CD4-positive, alpha-beta T cell treated with Interleukin-4 for 1 hour (primary cell): ENCODE measurements at regions not wholly inside any gene's neighbourhood (a gene's known extent, or its start where the extent isn't known, plus 50 kb on each side); places are given as distances from the start of the nearest gene placed in this dataset.
"Not testable (repeated sequence)": the region's sequence is repeated elsewhere in the genome, so short reads cannot be mapped to it uniquely, and the experiment has no call there.

Source experiments
- DNase-seq, 2 donors: peaks; one replicate each; pipeline ENCODE4 v3.0.0-alpha.2; 2020 to 2022

- no peak for DNase-seq
Measured at GRCh38 chr5:164224236-164224635, 718.8 kb downstream of the MAT2B start.

GRCh38 chr5:164224772-164225171 lies 719.4 kb downstream of the MAT2B start:
- no peak for DNase-seq

- DNase-seq: no peak
Measured at GRCh38 chr5:164230341-164230740, 724.9 kb downstream of the MAT2B start.

- DNase-seq: no peak
Measured at GRCh38 chr5:164233791-164234190, 728.4 kb downstream of the MAT2B start.

GRCh38 chr5:164234321-164234720 lies 728.9 kb downstream of the MAT2B start:
- DNase-seq: no peak

DNA sequence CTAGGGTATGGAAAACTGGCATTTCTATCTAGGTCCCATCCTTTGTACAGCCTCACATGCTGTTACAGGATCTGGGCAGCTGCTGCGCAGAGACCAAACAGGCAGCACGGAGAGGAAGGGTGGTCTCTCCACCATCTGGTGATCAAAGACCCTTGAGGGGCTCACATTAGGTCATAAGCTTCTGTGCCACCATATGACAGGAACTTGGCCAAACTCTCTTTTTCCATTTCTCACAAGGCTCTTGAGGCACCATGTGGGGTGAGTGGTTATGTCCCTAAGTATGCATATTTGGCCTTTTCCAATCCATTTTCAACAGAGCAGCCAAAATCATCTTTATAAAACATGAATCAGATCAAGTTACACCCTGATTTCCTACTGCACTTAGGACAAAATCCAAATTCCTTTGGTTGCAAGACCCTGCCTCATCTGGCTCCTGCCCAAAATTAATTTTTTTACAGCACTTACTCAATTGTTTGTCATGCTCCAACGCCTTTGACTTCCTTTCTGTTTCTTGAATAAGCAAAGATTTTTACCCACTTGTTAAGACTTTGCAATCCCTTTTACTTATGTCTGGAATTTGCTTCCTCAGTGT lies 730.0 kb downstream of the MAT2B start:
- no peak for DNase-seq

DNA sequence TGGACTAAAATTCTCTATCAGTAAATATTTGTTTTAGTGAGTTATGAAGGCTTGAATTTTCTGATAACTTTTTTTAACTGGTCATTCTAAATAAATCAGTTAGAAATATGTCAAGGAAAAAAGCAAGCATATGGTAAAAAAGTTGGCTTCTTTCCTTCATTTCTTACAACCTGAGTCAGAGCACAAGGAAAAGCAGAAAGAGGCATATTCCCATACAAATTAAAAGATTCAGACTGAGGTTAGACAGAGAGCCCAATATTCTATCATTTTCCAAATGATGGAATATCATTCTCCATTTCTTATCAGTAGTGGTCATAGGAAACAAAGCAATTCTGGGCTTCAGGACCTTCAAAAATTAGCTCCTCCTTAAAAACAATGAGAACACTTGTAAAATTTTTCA lies 732.1 kb downstream of the MAT2B start:
- DNase-seq: no peak

GRCh38 chr5:164251781-164252180 lies 746.4 kb downstream of the MAT2B start:
- DNase-seq: not testable (repeated sequence)

DNA sequence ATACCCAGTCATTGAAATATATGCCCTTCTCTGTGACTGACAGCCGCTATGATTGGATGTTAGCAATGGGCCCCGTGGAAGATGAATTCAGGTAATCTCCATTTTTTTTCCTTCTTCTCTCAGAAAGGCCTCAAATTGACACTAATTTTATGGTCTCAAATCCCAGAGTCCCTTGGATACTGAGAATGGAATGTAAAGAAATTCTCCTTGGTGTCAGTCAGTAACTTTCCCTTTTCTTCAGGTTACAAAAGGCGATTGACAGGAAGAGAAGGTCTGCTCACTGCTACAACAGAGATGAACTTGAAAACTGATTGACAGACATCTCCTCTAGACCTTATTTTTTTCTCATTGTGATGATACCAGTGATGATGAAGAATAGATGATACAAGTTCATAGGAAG lies 748.3 kb downstream of the MAT2B start:
- no peak for DNase-seq

GRCh38 chr5:164255598-164256213 lies 750.3 kb downstream of the MAT2B start:
- no peak for DNase-seq

DNA sequence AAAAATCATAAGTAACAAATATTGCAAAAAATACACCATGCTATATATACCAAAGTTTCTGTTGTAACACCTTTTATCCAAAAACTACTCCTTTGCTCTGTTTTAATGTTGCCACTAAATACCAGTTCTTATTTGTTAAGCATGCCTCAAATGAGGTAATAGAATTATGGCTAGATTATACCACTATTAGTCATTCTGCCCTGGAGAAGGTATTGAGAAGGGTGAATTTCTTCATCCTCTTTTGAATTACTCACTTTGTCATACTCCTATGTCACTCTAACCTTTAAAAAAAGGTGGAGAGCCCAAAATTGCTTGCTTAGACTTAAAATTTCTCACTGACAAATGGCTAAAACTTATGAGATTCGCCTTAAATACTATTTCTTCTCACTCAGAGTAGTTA lies 750.9 kb downstream of the MAT2B start:
- no peak for DNase-seq

DNA sequence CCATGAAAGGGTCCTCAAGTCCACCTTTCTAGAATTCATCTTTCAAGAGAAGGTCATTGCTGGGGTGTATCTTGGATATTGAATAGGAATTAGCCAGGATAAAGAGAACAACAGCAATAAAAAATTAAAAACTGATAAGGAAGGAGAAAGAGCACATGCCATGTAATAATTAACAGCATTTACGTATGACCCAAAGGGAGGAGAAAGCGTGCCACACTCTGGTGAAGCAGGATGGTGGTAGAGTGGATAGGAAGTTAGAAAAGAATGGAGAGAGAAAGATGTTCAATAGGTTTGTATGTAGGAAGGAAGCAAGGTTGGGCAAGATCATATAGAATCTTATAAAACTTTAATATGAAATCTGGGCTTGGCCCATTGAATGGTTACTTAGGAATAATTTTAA lies 751.5 kb downstream of the MAT2B start:
- no peak for DNase-seq

DNA sequence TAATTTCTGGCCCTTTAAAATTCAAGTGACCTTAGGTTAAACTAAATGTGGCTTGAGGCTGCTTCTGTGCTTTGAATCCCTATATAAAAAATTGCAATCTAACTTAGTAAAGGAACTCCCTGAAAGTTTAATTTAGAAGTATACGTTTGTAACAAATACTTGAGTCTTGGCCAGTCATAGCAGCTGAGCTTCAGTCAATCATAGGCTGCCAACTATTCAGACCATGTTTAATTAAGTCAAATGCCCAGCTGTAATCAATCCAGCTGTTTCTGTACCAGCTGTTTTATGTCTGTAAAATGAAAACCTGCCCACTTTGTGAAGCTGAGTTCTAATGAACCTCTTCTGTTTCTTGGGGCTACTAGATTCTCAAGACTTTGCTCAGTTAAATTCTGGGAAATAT lies 760.1 kb downstream of the MAT2B start:
- DNase-seq: no peak

DNA sequence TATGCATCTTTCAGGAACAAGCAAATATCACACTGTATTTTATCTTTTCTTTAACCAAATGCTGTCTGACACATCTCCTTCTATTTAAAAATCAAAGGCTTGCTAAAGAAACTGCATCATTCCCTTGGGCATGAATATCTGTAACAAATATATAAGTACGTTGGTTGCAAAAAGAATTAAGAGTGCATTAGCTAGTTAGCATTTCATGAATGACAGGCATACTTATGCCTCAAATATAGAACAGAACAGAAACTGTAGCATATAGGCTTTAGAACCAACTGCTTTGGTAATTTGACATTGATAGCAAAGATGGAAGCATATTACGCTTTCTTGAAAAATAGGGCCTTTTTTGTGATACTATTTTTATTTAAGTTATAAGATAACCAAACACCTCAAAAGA lies 761.2 kb downstream of the MAT2B start:
- no peak for DNase-seq

- no peak for DNase-seq
Measured at GRCh38 chr5:164277720-164278119, 772.3 kb downstream of the MAT2B start.

GRCh38 chr5:164289526-164289925 lies 784.1 kb downstream of the MAT2B start:
- DNase-seq: no peak

DNA sequence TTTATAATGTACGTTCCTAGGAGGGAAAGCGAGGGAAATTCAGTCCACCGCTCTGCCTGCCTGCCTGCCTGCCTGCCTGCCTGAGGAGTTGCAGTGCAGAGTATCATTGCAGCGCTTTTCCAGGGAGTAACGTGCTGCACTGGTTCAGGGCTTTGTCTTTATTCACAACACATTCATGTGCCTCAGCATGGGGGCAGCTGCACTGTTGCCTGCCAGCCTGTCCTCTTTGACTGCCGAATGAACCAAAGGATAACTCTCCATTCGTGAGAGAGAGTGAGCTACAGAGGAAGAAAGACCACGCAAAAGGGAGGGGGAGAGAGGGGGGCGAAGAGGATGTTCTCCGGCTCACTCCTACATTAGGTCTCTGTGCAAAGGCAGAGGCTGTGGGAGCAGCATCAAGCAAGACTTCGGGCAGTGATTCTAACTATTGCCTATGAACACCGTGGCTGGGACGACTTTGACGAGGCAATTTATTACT lies 791.2 kb downstream of the MAT2B start:
- no peak for DNase-seq

- DNase-seq: no peak
Measured at GRCh38 chr5:164298165-164298564, 792.7 kb downstream of the MAT2B start.

DNA sequence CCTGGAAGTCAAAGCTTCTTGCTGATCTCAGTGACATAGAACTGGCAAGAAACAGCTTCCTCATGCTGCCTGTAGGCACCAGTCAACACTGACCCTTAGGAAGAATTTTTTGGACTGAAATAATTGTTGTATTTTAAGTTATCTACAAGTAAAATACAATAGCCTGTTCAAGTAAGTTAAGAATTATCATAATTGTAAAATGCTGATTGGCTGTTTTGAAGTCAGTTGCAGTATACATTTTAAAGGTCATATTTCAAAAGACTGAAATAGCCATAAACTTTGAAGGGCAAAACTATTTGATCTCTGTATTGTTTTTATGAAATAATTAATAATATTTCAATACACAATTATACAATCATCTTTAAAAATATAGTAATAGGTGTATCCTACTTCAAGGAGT lies 794.9 kb downstream of the MAT2B start:
- no peak for DNase-seq

DNA sequence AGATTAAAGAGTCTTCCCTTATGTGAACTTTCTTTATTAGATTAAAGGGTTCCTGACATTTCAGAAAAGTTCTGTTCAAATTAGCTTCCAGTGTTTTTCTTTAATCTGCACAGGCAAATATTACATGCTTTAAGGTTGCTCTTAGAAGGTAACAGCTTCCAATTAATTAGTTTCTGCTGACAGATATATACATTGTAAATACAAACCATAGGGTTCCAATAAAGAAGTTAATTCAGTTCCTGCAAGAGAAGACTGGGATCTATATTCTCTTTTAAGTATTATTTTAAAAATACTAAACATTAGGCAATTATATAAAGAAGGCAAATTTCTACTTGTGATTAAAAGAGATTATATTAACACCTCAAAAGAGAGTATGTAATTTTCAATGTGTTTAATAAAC lies 795.7 kb downstream of the MAT2B start:
- no peak for DNase-seq

GRCh38 chr5:164301708-164302107 lies 796.3 kb downstream of the MAT2B start:
- DNase-seq: no peak

GRCh38 chr5:164302533-164303235 lies 797.3 kb downstream of the MAT2B start:
- no peak for DNase-seq

DNA sequence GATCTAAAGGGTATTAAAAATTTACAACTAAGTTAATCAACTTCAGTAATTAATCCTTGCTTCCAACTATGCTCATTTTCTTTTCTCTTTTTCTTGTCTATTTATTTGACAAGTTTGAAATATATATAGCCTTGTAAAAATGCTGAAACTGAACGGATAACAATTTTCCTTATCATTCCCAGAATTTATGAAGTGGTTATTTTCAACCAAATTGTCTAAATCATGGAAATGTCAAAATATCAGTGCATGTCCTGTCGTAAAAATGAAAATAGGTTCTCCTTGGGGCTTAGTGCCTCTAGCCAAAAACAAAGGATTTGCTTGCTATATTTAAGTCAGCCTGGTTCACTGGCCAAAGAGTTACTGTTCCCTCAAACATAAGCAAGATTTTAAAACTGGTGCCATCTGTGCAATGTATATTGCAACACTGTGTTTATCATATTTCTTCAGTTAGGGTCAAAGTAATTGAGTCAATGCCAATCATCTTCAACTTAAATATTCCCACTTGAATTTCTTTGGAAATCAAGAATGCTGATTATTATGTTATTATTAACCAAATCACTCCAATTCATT lies 798.3 kb downstream of the MAT2B start:
- DNase-seq: no peak

DNA sequence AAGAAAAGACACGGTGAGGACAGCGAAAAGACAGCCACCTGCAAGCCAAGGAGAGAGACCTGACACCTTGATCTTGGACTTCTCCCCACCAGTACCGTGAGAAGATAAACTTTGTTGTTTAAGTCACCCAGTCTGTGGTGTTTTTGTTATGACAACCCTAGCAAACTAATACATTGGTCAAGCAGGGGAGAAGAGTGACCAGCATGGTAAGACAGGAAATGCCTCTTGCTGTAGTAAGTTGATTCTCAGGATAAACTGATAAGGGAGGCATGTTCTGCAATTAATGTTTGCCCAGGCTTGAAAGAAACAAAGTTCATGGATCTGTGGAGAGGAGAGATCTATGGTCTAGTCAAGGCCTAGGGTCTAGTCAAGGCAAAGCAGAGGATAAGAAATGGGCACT lies 801.2 kb downstream of the MAT2B start:
- no peak for DNase-seq
